Suppressor macrophage (primary cell): ENCODE measurements at regions not wholly inside any gene's neighbourhood (a gene's known extent, or its start where the extent isn't known, plus 50 kb on each side); places are given as distances from the start of the nearest gene placed in this dataset.
A peak's percentile ranks its signal among the peaks of the same experiment; 100 is the strongest.

Experiments
- DNase-seq, 4 experiments: peaks; one replicate each; pipeline ENCODE4 v3.0.0-alpha.2; 2020 to 2022

DNA sequence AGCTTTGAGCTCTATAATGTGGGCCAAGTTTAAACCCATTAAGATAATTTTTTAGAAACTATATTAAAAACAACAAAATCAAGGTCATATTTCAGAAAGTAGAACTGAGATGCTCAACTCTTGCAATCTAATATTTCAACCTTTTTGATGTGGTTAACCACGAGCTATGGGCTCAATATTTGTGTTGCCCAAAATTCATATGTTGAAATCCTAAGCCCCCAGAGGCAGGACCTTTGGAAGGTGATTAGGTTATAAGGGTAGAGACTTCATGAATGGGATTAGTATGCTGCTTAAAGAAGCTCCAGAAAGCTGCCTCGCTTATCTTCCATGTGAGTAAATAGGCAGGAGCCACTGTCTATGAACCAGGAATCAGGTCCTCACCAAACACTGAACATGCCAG lies 284.4 kb downstream of the CRPPA start:
- no peak for DNase-seq

DNA sequence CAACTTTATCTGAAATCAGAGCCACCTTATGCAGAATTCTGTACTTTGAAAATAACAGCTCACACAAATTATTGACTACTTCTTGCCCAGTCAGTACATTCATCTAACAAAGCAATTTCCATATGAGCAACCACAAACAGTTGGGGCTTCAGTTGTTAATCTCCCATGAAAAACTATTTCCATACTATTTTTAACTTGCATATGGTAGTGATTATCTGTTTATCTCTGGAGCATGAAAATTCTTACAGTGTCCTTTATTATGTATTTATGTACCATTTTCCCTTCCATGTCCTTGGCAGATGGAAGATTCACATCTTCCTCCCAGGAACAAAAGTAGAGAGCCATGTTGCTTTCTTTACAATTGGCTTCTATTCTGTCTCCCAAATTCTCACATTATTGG lies 285.7 kb downstream of the CRPPA start:
- DNase-seq = no peak

DNA sequence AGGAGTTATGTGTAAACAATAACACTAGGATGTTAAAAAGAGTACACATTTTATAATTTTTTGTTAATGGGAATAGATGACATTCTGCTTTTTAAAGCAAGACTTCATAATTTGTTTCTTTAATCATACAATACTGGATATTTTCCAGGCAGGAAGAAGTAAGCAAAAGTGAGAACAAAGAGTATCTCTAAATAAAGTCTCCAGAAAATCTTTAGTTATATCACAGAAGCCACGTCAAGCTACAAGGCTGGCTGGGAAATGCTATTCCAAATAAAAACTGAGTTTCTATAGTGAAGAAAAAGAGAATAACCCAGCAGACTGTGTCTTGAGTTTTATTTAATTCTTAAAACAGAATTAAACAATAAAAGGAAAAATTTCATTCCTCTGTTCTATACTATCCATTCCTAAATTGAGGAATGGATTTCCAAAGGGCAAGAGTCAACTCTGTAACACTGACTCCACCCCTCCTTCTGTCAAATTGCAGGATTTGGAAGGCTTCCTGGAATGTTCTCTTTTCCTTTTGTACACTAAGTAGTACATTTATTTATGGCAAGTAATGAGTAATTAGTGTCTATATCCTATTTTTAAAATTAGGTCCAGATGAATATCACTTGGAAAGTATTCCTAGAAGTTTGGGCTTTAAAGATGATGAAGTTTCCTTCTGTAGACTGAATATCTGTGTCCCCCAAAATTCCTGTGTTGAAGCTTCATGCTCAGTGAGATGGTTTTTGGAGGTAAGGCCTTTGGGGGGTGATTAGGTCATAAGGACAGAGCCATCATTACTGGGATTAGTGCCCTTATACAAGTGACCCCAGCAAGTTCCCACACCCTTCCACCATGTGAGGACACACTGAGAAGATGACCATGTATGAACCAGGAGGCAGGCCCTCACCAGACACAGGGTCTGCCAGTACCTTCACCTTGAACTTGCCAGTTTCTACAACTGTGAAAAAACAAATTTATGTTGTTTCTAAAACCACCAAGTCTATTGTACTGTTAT lies 290.9 kb downstream of the CRPPA start:
- no peak for DNase-seq

DNA sequence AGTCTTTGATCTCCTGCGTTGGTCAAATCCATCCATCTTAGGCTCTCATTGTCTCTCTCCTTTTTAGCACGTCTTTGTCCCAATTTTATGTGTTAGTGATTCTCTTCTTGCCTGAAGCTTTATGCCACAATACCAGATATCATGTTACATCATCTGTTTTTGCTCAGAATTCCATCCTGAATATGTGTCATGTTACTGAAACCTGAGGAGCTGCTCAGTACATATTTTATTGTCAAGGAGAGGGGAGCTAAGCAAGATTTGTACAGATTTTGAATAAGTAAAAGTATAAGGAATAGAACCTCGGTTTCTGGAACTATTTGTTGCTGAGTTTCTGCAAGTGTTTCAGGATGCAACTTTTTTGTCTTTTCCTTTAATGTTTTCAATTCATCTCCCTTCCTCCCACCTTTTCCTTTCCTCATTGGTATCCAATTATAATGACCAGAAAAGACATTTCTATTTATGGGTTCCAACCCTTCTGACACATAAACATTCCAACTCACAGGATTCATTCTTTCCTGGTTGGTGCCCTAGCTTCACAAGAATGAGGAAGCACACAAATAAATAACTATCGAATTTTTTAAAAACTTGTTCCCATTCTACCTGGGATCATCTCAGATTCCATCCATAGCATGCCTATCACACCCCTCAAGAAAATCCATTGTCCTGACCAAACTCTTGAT lies 291.8 kb downstream of the CRPPA start:
- DNase-seq = no peak

DNA sequence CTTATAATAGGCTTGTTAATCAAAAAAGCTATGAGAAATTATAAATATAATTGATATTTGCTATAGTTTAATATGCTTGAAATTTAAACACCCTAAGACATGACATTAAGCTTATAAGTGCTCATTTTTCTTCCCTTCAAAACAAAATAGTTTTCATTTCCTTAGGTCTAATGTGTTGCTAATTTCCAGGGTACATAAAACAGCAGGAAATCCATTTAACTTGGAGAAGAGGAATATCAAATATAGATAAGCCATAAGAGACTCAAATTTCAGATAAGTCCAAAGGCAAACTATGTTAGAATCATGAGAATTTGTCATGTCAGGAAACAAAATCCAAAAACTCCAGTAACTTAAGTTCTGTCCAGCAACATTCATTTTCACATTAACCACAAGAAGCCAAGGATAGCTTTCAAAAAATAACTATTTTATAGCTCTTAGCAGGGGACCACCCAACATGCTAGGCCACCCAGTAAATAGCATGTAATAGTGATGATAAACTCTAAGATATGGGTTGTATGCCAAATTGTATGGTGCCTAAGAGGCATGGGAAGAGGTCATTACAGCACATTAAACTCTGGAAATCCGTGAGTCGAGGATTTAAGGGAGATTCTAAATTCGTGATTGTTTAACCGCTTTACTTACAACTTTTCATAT lies 298.1 kb downstream of the CRPPA start:
- DNase-seq = no peak

DNA sequence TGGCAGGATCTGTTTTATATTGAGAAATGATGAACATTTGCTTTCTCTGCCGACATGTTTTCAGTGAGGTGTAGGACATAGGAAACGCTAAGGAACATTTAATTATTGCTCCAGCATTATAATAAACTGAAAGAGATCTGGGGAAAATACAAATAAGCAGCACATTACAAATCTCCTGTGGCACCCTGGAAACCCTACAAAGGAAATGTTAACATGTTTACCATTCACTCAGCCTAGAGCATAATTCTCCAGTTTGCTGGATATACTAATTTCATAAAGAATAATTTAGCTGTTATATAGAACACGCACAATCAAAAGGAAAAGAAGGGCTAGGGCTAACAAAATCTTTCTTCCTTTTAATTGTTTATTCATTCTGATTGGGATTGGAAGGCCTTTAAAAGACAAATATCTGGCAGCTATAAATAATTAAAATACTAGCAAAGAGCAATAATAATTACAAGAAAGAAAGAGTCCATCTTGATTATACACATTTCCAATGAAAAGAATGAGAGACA lies 299.4 kb downstream of the CRPPA start:
- DNase-seq = no peak

DNA sequence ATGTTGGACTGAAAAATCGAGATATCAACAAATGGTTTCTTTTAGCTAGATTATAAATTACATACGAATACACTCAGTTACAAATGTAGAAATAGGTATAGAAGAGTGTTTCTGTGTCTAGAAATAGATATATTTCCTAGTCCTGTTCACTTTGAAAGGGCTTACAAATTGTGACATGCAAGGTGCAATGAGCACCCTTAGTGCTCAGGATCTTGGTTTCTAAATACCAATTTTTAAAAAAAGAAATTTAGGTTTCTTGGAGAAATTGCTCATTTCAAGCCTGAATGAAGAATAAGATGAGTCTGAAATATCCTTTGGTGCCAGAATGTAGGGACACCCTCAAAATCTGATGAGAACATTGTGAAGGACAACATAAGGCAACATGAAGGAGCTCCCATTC lies 306.0 kb downstream of the CRPPA start:
- DNase-seq = no peak

DNA sequence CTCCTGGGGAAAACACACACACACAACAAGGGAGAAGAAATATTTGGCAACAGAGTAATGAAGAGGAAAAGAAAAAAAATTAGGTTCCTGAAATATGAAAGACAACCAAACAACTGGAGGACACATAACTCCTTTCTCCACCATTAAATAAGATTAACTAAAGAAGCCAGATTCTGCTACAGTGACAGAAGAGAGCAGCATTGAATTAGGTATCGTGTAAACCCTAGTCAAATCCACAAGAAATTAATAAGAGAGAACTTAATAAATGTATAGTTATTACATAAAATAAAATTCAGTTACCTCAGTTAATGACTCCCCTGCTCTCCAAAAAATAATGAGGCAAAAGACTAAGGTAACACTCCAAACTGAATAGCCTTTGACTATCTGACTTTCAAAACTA lies 306.7 kb downstream of the CRPPA start:
- DNase-seq = peak in 1 of 4 experiments; percentile 12

DNA sequence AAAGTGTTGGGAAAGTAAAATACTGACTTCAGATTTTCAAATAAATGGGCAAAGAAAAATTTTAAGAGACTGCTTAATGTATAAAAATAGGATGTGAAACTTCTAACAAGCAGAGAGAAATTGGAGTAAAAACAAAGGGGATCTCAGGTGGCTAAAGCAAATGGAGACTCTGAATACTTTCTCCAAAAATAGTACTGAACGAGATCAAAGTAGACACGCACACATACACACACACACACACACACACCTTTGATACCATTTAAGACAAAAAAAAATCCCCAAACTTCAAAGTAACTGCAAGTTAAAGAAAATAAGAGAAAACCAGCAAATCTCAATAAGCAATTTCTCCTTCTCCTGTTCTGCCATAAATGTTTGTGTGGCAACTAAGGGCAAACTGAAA lies 307.3 kb downstream of the CRPPA start:
- no peak for DNase-seq

DNA sequence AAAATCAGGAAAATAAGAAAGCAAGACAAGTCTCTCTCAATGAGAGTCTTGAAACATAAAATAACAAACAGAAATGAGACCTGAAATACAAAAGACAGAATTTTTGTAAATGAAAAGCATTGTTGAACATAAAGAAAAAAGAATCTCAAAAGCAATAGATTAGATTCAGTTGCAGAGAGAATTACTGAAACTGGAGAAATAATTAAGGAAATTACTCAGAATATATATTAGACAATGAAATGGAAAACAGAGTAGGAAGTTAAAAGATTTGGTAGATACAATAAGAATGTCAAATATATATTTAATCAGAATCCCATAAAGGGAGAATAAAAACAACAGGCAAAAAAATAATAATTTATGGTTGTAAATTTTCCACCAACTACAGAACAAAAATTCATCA lies 308.3 kb downstream of the CRPPA start:
- DNase-seq = no peak

DNA sequence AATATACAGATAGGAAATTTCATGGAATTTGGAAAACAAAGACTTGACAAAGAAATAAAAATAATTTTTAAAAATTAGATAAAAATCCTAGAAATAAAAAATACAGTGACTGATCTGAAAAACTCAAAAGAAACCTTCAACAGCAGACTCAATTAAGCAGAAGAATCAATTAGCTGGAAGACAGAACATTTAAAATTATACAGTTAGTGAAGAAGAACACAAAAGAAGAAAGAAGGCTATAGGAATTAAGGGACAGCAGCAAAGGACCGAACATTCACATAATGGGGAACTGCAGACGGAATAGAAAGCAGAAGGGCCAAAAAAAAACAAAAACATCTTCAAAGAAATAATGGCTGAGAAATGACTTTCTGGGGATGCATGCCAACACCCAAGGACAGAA lies 314.5 kb downstream of the CRPPA start:
- DNase-seq = no peak

DNA sequence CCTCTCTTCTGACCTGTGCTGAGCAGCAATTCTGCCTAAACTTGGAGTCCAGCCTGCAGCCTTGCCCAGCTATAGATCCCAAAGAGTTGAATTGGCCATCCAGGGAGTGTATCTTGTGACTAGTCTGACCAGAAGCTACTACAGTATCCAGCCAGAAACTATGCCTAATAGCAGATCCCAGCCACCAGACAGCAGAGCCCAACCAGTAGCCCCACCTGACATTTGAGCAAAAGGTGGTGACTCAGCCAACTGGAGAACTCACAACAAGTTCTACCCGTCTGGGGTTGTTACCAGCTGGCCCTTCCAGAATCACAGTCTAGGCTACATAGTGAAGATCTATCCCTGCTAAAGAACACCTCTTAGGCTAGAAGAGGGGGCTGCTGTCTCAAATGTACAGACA lies 315.0 kb downstream of the CRPPA start:
- no peak for DNase-seq

DNA sequence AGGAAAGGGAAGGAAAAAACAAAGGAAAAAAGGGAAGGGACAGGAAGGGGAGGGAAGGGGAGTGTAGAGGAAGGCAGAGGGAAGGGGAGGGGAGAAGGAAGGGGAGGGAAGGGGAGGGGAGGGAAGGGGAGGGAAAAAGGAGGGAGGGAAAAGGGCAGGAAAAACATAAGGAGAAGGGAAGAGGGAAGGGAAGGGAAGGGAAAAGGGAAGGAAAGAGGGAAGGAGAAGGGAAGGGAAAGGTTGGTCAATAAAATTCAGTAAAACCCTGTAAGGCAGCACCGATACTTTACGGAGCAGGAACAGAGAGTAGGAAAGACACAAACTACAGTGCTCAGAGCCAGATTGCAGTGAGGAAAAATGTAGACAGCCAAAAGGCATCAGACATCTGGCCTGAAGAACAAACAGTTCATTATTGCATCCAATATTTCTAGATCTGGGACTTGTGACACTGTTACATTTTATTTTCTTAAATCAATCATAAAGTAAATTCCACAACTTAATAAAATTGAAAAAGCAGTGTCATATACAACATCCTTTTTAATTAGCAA lies 322.0 kb downstream of the CRPPA start:
- no peak for DNase-seq

DNA sequence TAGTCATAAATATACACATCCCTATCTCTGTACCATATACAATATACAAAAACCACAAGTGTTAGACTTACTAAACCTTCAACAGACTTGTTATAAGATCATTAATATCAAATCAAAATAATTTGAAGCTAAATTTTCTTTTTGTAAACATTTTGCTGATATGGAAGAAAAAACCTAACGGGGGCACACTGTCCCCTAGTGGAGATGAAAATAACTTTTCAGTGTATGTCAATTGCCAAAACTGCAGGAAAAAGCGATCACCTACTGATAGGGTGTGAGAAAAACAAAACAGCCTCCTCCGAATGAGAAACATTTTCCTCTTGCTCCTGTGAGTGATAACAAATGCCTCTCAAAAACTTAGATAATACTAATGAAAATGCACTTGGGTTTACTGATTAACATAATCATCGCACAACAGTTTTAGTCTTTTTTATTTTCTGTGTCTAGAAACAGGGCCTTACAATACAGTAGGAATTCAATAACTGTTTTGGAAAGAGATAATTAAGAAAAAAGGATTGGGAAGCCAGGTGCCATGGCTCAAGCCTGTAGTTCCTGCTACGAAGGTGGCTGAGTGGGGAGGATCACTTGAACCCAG lies 322.7 kb downstream of the CRPPA start:
- peak in 3 of 4 experiments; percentile 12 to 20 (median 17) for DNase-seq

DNA sequence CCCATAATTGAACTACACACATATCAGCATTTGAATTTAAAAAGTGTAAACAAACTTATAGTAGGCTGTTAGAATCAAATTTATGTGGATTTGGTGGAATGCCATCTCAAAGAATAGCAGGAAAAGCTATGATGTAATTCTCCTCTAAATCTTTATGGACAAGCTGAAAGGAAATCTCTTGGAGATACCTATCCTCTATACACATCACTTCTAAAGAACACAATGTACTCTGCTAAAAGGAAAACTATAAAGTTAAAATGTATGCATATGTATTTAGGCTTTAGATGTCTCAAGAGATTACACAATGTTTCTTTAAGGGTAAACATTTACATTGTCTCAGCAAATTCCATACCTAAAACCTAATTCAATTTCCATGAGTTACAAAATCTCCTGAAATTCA lies 323.3 kb downstream of the CRPPA start:
- DNase-seq = no peak

DNA sequence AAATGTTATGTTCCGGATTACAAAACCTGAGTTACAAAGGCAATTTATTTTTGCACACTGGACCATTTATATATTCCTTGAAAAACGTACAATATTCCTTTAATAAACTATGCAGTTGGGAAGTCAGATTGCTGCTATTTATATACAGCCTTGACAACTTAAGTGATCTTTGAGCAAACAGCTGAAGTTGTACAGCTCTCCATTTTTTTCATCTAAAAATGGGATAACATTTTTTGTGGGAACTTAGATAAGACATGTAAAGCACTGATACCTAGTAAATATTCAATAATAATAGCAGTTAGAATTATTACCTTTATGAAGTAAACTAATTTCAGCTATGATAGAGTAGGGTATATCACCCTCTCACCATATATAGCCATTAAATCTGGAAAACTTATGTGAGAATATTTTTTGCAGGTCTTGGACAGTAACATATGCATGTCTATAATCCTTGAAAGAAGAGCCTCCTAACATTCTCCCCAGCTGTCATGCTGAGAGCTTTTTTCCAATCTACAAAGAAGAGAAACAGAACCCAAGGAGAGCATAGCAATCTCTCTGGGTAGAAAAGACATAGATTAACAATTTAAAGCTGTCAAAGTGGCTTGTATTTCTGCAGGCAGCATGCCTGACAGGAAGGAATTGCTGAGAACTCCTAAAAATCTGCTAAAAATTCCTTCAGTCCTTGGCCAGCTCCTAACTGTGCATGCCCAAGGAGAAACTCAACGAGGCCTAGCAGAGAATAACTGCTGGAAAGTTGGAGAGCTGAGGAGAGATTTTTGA lies 326.0 kb downstream of the CRPPA start:
- DNase-seq = no peak

DNA sequence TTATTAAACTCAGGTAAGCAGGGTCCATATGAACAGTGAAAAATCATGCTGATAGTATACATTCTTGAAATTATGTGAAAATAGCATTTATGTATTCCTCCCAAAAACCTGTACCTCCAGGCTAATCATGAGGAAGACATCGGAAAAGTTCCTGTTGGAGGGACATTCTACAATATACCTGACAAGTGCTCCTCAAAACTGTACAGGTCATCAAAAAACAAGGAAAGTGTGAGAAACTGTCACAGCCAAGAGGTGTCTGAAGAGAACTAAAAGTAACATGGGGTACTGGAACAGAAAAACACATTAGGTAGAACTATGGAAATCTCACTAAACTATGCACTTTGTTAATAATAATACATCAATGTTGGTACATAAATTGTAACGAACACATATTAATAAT lies 326.7 kb downstream of the CRPPA start:
- no peak for DNase-seq

DNA sequence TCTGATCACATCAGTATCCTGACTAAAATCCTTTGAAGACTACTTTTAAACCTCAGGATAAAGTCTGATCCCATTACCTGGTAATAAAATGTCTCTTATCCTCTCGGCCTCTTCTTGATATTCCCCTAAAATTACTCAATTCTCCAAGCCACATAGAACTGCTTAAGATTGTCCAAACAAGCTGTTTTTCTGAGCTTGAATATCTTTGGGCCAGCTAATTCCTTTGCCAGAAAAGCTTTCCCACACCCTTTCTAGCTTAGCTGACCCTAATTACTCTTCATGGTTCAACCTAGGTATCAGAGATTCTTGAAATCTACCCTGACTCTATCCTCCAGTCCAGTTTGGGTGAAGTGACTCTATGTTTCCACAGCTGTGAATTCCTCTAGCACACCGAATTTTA lies 328.6 kb downstream of the CRPPA start:
- DNase-seq = no peak

DNA sequence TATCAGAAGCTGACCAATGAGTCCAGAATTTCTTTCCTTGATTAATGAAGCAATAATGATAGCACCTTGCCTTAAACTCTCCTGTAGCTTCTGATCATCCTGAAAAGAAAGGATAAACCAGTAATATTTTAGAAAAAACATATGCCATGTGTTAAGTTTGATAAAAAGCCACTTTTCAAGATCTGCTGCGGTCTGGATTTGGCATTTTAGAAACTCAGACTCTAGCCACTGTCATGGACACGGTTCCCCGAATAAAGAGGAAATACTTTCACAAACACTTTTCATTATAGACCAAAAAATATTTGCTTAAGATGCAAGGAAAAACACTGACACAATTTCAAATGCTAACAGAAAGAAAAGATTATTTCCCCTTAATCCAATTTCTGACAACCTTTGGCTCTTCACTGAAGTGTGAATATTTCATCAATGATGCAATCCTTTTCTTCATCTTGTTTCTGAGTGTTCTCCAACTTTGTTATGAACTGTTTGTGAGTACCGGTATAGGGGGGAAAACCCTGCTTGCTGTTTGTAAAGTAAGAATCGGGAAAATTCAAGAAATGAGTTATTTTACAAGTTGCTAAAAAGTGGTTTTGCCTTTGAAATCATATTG lies 329.5 kb downstream of the CRPPA start:
- no peak for DNase-seq

DNA sequence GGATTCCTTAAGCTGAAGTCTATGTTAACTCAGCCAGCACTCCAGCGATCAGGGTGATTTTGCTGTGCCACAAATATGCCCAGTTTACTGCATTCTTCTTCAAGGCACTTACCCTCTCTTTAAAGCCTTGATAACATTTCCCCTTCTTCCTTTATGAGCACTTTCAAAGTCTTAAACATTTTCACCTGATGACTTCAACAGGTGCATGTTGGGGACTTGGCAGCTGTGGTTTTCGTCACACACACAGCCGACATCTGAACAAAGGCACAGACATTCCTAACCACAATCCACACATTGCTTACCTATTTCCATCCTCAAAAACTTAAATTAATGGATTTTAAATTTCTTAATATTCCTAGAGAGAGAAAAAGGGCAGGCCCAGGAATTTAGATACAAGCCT lies 331.5 kb downstream of the CRPPA start:
- DNase-seq = no peak

DNA sequence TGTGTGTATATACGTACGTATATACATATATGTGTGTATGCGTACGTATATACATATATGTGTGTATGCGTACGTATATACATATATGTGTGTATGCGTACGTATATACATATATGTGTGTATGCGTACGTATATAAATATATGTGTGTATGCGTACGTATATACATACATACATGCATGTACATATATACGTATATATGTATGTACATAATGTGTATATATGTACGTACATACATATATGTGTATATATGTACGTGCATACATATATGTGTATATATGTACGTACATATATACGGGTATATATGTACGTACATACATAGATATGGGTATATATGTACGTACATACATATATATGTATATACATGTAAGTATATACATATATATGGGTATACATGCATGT lies 332.1 kb downstream of the CRPPA start:
- no peak for DNase-seq
